ENCODE measurements at regions not wholly inside any gene's neighbourhood (a gene's known extent, or its start where the extent isn't known, plus 50 kb on each side); places are given as distances from the start of the nearest gene placed in this dataset.
"Not testable (repeated sequence)": the region's sequence is repeated elsewhere in the genome, so short reads cannot be mapped to it uniquely, and the experiment has no call there.

DNA sequence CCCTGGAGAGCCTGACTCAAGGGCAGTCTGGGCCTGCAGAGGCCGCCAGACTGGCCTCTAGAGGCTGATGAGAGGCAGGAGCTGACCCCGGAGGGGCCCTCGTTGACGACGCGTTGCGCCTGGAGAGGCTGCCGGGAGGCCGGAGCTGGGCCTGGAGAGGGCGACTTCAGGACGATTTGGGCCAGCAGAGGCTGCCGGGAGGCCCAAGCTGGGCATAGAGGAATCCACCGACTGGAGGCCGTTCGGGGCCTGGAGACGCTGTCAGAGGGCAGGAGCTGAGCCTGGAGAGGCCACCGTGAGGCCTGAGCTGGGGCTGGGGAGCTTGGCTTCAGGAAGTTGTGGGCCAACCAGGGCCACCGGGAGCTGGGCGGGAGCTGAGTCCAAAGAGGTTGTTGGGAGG is 322.5 kb downstream of the ZNF479 start:
- not testable (repeated sequence) for TF ChIP-seq POLR2A (IDR thresholded peaks at IDR 0.05; ENCODE audit: low read depth); EP300 (IDR thresholded peaks at IDR 0.05)
- TF ChIP-seq, protein P1, sequence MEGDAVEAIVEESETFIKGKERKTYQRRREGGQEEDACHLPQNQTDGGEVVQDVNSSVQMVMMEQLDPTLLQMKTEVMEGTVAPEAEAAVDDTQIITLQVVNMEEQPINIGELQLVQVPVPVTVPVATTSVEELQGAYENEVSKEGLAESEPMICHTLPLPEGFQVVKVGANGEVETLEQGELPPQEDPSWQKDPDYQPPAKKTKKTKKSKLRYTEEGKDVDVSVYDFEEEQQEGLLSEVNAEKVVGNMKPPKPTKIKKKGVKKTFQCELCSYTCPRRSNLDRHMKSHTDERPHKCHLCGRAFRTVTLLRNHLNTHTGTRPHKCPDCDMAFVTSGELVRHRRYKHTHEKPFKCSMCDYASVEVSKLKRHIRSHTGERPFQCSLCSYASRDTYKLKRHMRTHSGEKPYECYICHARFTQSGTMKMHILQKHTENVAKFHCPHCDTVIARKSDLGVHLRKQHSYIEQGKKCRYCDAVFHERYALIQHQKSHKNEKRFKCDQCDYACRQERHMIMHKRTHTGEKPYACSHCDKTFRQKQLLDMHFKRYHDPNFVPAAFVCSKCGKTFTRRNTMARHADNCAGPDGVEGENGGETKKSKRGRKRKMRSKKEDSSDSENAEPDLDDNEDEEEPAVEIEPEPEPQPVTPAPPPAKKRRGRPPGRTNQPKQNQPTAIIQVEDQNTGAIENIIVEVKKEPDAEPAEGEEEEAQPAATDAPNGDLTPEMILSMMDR (IDR thresholded peaks at IDR 0.05): not testable (repeated sequence)

Data from esophagus muscularis mucosa (tissue), 4 donors.